Activated CD4-positive, CD25-positive, alpha-beta regulatory T cell treated with anti-CD3 and anti-CD28 coated beads, Interleukin-2, amount 50 U/mL, for 24 hours (primary cell): ENCODE measurements at regions not wholly inside any gene's neighbourhood (a gene's known extent, or its start where the extent isn't known, plus 50 kb on each side); places are given as distances from the start of the nearest gene placed in this dataset.
"Not testable (repeated sequence)": the region's sequence is repeated elsewhere in the genome, so short reads cannot be mapped to it uniquely, and the experiment has no call there.

Experiments used
- ATAC-seq, 2 donors: fragments of 150-1000 bp; cut with Tn5 transposase; one replicate each; pipeline ENCODE4 v1.10.0; 2021; ENCODE audit warnings: mild to moderate bottlenecking in 1 of 2, moderate library complexity in 1 of 2

GRCh38 chr5:17088051-17088450 is 129.4 kb upstream of the BASP1 start:
- no peak for ATAC-seq

- ATAC-seq = no peak
Observed at GRCh38 chr5:17089001-17089400, 128.4 kb upstream of the BASP1 start.

- ATAC-seq = no peak
Observed at GRCh38 chr5:17089690-17090089, 127.7 kb upstream of the BASP1 start.

- ATAC-seq = no peak
Observed at GRCh38 chr5:17090839-17091238, 126.6 kb upstream of the BASP1 start.

- ATAC-seq = no peak
Observed at GRCh38 chr5:17094830-17095229, 122.6 kb upstream of the BASP1 start.

- no peak for ATAC-seq
Observed at GRCh38 chr5:17096952-17097695, 120.3 kb upstream of the BASP1 start.

GRCh38 chr5:17099946-17100345 is 117.5 kb upstream of the BASP1 start:
- no peak for ATAC-seq

GRCh38 chr5:17103461-17103860 is 114.0 kb upstream of the BASP1 start:
- ATAC-seq = no peak

GRCh38 chr5:17105744-17106418 is 111.5 kb upstream of the BASP1 start:
- no peak for ATAC-seq

- no peak for ATAC-seq
Observed at GRCh38 chr5:17106521-17106920, 110.9 kb upstream of the BASP1 start.

- ATAC-seq = not testable (repeated sequence)
Observed at GRCh38 chr5:17112091-17112716, 105.2 kb upstream of the BASP1 start.

- ATAC-seq = no peak
Observed at GRCh38 chr5:17113174-17113958, 104.1 kb upstream of the BASP1 start.

GRCh38 chr5:17114233-17114632 is 103.2 kb upstream of the BASP1 start:
- ATAC-seq = no peak

GRCh38 chr5:17114715-17115599 is 102.5 kb upstream of the BASP1 start:
- no peak for ATAC-seq

- ATAC-seq = no peak
Observed at GRCh38 chr5:17115855-17116254, 101.6 kb upstream of the BASP1 start.

- ATAC-seq = peak; percentile 53 to 65
Observed at GRCh38 chr5:17118631-17119030, 98.8 kb upstream of the BASP1 start.

- no peak for ATAC-seq
Observed at GRCh38 chr5:17120209-17120608, 97.2 kb upstream of the BASP1 start.

- no peak for ATAC-seq
Observed at GRCh38 chr5:17121776-17122175, 95.7 kb upstream of the BASP1 start.

GRCh38 chr5:17123010-17123409 is 94.4 kb upstream of the BASP1 start:
- no peak for ATAC-seq

GRCh38 chr5:17123773-17124172 is 93.7 kb upstream of the BASP1 start:
- not testable (repeated sequence) for ATAC-seq

GRCh38 chr5:17127743-17128231 is 89.6 kb upstream of the BASP1 start:
- no peak for ATAC-seq
